ENCODE measurements at regions not wholly inside any gene's neighbourhood (a gene's known extent, or its start where the extent isn't known, plus 50 kb on each side); places are given as distances from the start of the nearest gene placed in this dataset.
"Not testable (repeated sequence)": the region's sequence is repeated elsewhere in the genome, so short reads cannot be mapped to it uniquely, and the experiment has no call there.

- in situ Hi-C loops (cut with MboI; ENCODE audit: low sequenced_read_pairs) = no loop called here
Measured at GRCh38 chr9:109653470-109653869, 126.5 kb upstream of the PALM2AKAP2 start.

DNA sequence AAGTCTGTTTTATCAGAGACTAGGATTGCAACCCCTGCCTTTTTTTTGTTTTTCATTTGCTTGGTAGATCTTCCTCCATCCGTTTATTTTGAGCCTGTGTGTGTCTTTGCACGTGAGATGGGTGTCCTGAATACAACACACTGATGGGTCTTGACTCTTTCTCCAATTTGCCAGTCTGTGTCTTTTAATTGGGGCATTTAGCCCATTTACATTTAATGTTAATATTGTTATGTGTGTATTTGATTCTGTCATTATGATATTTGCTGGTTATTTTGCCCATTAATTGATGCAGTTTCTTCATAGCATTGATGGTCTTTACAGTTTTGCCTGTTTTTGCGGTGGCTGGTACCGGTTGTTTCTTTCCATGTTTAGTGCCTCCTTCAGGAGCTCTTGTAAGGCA lies 116.0 kb upstream of the PALM2AKAP2 start:
- in situ Hi-C loops (cut with MboI; ENCODE audit: low sequenced_read_pairs) = not testable (repeated sequence)

DNA sequence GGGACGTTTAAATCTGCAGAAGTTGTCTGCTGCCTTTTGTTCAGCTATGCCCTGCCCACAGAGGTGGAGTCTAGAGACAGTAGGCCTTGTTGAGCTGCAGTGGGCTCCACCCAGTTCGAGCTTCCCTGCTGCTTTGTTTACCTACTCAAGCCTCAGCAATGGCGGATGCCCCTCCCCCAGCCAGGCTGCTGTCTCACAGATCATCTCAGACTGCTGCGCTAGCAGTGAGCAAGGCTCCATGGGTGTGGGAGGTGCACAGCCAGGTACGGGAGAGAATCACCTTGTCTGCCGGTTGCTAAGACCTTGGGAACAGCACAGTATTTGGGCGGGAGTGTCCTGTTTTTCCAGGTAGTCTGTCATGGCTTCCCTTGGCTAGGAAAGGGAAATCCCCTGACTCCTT lies 114.3 kb upstream of the PALM2AKAP2 start:
- in situ Hi-C loops (cut with MboI; ENCODE audit: low sequenced_read_pairs) = not testable (repeated sequence)

GRCh38 chr9:109681301-109681700 lies 98.7 kb upstream of the PALM2AKAP2 start:
- in situ Hi-C loops (cut with MboI; ENCODE audit: low sequenced_read_pairs) = no loop called here

DNA sequence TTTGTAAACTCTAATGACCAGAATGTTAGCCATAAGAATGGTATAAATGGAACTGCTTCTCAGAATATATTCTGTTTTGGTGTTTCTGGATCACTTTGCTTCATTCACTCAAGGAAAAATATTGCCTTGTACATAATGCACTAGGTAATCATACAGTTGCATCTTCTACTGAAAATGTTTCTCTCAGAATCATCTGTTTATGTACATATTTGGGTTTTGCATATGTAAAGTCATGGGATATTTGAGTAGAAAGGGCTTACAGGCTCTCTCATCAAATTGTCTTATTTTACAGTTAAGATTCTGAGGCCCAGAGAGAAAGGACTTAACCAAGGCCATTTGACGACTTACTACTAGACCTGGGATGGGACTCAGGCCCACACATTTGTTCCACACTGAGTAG lies 97.8 kb upstream of the PALM2AKAP2 start:
- in situ Hi-C loops (cut with MboI; ENCODE audit: low sequenced_read_pairs) = no loop called here

- in situ Hi-C loops (cut with MboI; ENCODE audit: low sequenced_read_pairs) = no loop called here
Measured at GRCh38 chr9:109683521-109683920, 96.5 kb upstream of the PALM2AKAP2 start.

DNA sequence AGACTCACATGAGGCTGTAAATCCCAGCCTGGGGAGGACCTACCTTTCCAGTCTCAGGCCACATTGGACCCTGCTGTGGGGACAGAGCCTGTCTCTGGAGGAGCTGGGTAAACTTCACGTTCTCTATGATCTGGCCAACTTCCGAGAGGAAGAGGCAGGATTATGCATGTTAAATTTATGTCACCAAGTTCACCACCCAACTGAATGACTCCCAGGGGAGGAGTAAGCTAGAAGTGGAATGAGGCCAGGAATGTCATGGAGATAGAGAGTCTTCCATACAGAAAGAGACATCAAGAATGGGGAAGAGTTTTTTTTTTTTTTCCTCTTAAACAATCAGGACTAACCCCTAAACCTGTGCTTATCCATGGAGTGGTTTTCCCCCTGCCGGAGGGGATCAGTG lies 90.3 kb upstream of the PALM2AKAP2 start:
- in situ Hi-C loops (cut with MboI; ENCODE audit: low sequenced_read_pairs) = no loop called here

DNA sequence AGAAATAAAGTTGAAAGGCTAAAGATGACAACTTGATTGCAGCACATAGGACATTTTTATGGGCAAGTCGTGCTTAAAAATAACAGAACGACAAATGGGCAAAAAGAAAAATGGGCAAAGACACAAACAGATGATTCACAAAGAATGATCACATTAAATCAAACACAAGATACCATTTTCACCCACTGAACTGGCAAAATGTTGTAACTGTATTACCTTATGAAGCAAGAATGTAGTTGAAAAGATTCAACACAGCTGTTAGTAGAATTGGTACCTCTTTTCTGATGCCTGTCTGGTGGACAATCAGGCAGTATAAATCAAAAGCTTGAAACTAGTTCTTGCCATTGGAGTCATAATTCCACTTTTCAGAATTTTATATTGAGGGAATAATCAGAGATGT lies 81.0 kb upstream of the PALM2AKAP2 start:
- in situ Hi-C loops (cut with MboI; ENCODE audit: low sequenced_read_pairs) = no loop called here

GRCh38 chr9:109704546-109704945 lies 75.5 kb upstream of the PALM2AKAP2 start:
- in situ Hi-C loops (cut with MboI; ENCODE audit: low sequenced_read_pairs) = no loop called here

DNA sequence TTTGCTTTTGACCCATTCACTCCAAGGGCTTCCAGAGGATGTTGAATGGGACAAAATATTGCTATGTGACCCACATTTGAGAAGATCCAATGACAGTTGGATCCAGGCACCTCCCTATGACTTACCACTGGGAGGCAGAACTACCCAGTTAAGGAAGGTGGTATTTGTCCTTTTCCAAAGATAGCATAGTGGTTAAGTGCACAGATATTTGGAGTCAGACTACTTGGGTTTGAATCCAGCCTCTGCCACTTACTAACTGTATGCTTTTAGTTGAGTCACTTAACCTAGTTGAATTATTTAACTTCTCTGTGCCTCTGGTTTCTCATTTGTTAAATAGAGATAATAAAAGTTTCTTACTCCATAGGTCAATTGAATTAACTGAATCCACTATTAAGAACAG lies 74.5 kb upstream of the PALM2AKAP2 start:
- in situ Hi-C loops (cut with MboI; ENCODE audit: low sequenced_read_pairs) = no loop called here

- in situ Hi-C loops (cut with MboI; ENCODE audit: low sequenced_read_pairs) = no loop called here
Measured at GRCh38 chr9:109707355-109707754, 72.6 kb upstream of the PALM2AKAP2 start.

- in situ Hi-C loops (cut with MboI; ENCODE audit: low sequenced_read_pairs) = no loop called here
Measured at GRCh38 chr9:109708451-109708945, 71.5 kb upstream of the PALM2AKAP2 start.

GRCh38 chr9:109709866-109710265 lies 70.1 kb upstream of the PALM2AKAP2 start:
- in situ Hi-C loops (cut with MboI; ENCODE audit: low sequenced_read_pairs) = no loop called here

DNA sequence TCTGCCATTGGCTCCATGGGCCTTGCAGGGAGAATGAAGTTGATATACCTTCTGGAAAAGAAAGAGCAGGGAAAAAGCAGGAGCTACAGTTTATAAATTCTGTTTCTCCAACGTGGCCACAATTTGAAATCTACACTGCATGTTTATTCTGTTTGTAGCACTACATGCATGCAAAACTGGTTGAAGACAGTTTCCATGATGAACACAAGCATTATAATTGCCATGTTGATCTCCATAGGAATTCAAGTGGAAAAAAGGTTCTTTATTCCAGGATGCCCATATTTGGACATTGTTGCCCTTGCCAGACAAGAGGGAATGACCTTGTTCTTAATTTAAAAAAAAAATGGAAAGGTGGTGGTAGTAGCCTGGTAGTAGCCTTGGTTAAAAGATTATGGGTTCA lies 69.2 kb upstream of the PALM2AKAP2 start:
- in situ Hi-C loops (cut with MboI; ENCODE audit: low sequenced_read_pairs) = no loop called here

GRCh38 chr9:109715344-109715743 lies 64.7 kb upstream of the PALM2AKAP2 start:
- in situ Hi-C loops (cut with MboI; ENCODE audit: low sequenced_read_pairs) = no loop called here

- in situ Hi-C loops (cut with MboI; ENCODE audit: low sequenced_read_pairs) = no loop called here
Measured at GRCh38 chr9:109716631-109717030, 63.4 kb upstream of the PALM2AKAP2 start.

DNA sequence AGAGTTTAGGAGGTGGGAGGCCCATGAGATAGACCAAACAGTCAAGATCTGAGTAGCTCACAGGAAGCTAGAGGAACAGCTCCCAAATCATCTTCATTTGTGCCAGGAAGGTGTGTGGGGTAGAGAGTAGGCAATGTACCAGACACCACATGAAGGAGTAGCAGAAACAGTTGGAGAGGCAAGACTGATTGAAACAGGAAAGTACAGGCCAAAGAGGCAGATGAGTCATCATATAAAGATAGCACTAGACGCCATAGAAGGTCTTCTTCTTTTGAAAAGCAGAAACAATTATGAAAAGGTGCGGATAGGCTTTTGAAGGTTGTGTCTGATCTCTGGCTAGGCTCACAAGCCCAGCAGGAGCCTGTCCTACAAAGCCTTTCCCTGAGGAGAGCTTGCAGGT lies 62.7 kb upstream of the PALM2AKAP2 start:
- in situ Hi-C loops (cut with MboI; ENCODE audit: low sequenced_read_pairs) = no loop called here

GRCh38 chr9:109718861-109719260 lies 61.1 kb upstream of the PALM2AKAP2 start:
- in situ Hi-C loops (cut with MboI; ENCODE audit: low sequenced_read_pairs) = no loop called here

- in situ Hi-C loops (cut with MboI; ENCODE audit: low sequenced_read_pairs) = no loop called here
Measured at GRCh38 chr9:109721001-109721400, 59.0 kb upstream of the PALM2AKAP2 start.

DNA sequence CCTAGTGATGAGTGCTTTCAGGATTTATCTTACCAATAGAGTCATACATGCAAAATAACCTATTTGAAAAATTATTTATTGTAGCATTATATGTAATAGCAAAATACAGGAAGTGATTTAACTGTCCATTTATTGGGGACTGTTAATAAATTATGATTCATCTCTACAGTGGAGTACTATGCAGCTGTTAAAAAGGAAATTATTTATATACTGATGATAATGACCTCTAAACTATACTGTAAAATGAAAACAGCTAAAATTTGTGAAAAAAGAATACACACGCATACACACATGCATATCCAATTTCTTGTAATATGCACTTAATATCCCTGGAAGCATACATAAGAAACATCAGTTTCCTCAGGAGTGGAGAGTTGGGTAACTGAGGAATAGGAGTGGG lies 58.0 kb upstream of the PALM2AKAP2 start:
- in situ Hi-C loops (cut with MboI; ENCODE audit: low sequenced_read_pairs) = no loop called here

DNA sequence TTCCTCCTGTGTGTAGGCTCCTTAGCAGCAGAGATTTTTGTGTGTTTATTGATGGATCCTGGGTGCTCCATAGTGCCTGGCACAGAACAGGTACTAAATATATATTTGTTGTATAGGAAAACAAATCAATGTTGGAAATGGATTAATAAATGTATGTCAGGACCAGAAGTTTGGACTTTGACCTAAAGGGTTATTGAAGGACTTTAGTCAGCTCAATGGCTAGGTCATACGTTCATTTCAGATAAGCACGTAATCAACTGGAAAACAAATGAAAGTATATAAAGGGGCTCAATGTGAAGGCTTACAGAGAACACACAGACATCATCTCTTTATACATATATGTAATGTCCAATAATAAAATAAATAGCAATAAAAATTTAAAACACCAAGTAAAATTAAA lies 56.2 kb upstream of the PALM2AKAP2 start:
- in situ Hi-C loops (cut with MboI; ENCODE audit: low sequenced_read_pairs) = no loop called here

DNA sequence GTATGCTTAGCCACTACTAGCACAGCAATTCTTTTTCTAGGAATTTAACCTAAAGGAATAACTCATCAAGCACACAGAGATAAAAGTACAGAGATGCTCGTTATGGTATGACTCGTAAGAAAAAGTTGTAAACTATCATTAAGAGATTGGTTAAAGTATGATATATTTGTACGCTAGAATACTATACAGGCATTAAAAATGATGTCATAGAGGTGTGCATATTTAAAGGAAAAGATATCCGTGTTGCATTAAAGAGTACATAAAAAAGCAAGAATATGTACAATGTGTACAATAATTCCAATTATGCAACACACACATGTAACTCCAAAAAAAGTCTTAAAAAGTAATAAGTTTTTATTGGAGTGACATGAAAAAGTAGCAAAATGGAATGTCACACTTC lies 54.5 kb upstream of the PALM2AKAP2 start:
- in situ Hi-C loops (cut with MboI; ENCODE audit: low sequenced_read_pairs) = no loop called here

DNA sequence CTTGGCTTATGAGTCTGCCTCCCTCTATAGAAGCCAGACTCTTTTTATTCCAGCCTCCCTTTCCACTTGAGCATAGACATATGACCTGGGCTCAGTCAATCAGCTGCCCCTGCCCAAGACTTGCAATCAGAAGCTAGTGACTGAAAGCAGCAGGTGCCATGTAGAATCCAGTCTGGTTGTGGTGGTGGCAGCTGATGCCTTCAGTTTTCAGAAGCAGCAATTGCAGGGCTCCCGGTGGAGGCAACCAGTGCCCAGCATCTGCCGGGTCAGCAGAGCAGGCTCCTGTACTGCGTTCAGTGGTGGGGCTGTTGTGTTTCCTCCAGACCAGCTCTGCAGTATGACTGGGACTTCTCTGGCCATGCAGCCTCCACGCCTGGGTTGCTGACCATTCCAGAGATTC lies 53.9 kb upstream of the PALM2AKAP2 start:
- in situ Hi-C loops (cut with MboI; ENCODE audit: low sequenced_read_pairs) = no loop called here
